Naive B cell (primary cell): ENCODE measurements at regions not wholly inside any gene's neighbourhood (a gene's known extent, or its start where the extent isn't known, plus 50 kb on each side); places are given as distances from the start of the nearest gene placed in this dataset.
"Not testable (repeated sequence)": the region's sequence is repeated elsewhere in the genome, so short reads cannot be mapped to it uniquely, and the experiment has no call there.

Experiments
- ATAC-seq, 2 donors: fragments of 150-1000 bp; cut with Tn5 transposase; 2 replicates each; pipeline ENCODE4 v1.10.0; 2021; ENCODE audit warnings: low read depth in 2 of 2, mild to moderate bottlenecking in 2 of 2, moderate library complexity in 2 of 2
- DNase-seq: peaks from one replicate; pipeline ENCODE4 v3.0.0; 2022
- H3K27ac Mint-ChIP-seq, 6 donors: one replicate each; pipeline ENCODE4 v1.8.0; 2020 to 2022; ENCODE audit warnings: mild to moderate bottlenecking in 6 of 6, mixed read lengths in 6 of 6, moderate library complexity in 5 of 6, inconsistent platforms in 2 of 6
- H3K27me3 Mint-ChIP-seq, 3 donors: one replicate each; pipeline ENCODE4 v1.8.0; 2021 to 2022; ENCODE audit warnings: mixed read lengths in 3 of 3, mild to moderate bottlenecking in 1 of 3
- H3K36me3 Mint-ChIP-seq, 2 donors: one replicate each; pipeline ENCODE4 v1.8.0; 2020 to 2022; ENCODE audit warnings: mixed read lengths in 2 of 2, inconsistent platforms in 1 of 2, mild to moderate bottlenecking in 1 of 2
- H3K4me1 Mint-ChIP-seq, 3 donors: one replicate each; pipeline ENCODE4 v1.8.0; 2020 to 2022; ENCODE audit warnings: mixed read lengths in 3 of 3, inconsistent platforms in 1 of 3, mild to moderate bottlenecking in 1 of 3, moderate library complexity in 1 of 3
- H3K4me3 Mint-ChIP-seq, 8 donors: one replicate each; pipeline ENCODE4 v1.8.0; 2020 to 2022; ENCODE audit warnings: mild to moderate bottlenecking in 8 of 8, mixed read lengths in 8 of 8, moderate library complexity in 8 of 8, inconsistent platforms in 2 of 8
- H3K9me3 Mint-ChIP-seq, 7 donors: one replicate each; pipeline ENCODE4 v1.8.0; 2020 to 2022; ENCODE audit warnings: mixed read lengths in 7 of 7, mild to moderate bottlenecking in 5 of 7, inconsistent platforms in 2 of 7, moderate library complexity in 1 of 7

GRCh38 chr1:147348592-147348991 lies 106.1 kb downstream of the CHD1L start:
- H3K27me3 Mint-ChIP-seq: peaks cover 27 to 50% (median 31%) of the 10 kb centered on the region in 3 donors
- not testable (repeated sequence) for H3K27ac Mint-ChIP-seq, H3K36me3 Mint-ChIP-seq, H3K4me3 Mint-ChIP-seq, ATAC-seq, H3K4me1 Mint-ChIP-seq, DNase-seq
- H3K9me3 Mint-ChIP-seq: peaks cover 0 to 32% (median 8%) of the 10 kb centered on the region in 7 donors

GRCh38 chr1:147349533-147349932 lies 107.0 kb downstream of the CHD1L start:
- ATAC-seq (no peak), DNase-seq (no peak)
- Mint-ChIP-seq H3K27ac (no peak overlapping the region), H3K36me3 (peaks cover 0 to 3% of the 10 kb centered on the region in 2 donors), H3K9me3 (peaks cover 0 to 28% (median 4%) of the 10 kb centered on the region in 7 donors), H3K4me1 (no peaks in the 10 kb centered on the region), H3K4me3 (no peak overlapping the region), H3K27me3 (peaks cover 18 to 40% (median 23%) of the 10 kb centered on the region in 3 donors)

GRCh38 chr1:147351140-147351835 lies 108.8 kb downstream of the CHD1L start:
- no peak overlapping the region for H3K4me3 Mint-ChIP-seq
- H3K27ac Mint-ChIP-seq: no peak overlapping the region
- no peaks in the 10 kb centered on the region for H3K4me1 Mint-ChIP-seq
- peaks cover 4 to 23% (median 9%) of the 10 kb centered on the region in 3 donors for H3K27me3 Mint-ChIP-seq
- DNase-seq (no peak), ATAC-seq (no peak)
- H3K9me3 Mint-ChIP-seq: peaks cover 0 to 16% (median 4%) of the 10 kb centered on the region in 7 donors
- H3K36me3 Mint-ChIP-seq: peaks cover 0 to 3% of the 10 kb centered on the region in 2 donors

- Mint-ChIP-seq H3K27ac (no peak overlapping the region), H3K36me3 (peaks cover 0 to 7% of the 10 kb centered on the region in 2 donors), H3K4me1 (no peaks in the 10 kb centered on the region), H3K4me3 (no peak overlapping the region), H3K9me3 (peaks cover 0 to 15% (median 10%) of the 10 kb centered on the region in 7 donors), H3K27me3 (peaks cover 9 to 14% (median 9%) of the 10 kb centered on the region in 3 donors)
- no peak for DNase-seq
- no peak for ATAC-seq
Measured at GRCh38 chr1:147377263-147378246, 135.1 kb downstream of the CHD1L start.

- H3K27me3 Mint-ChIP-seq: peaks cover 0 to 6% (median 6%) of the 10 kb centered on the region in 3 donors
- no peak for DNase-seq
- no peak overlapping the region for H3K4me3 Mint-ChIP-seq
- no peaks in the 10 kb centered on the region for H3K36me3 Mint-ChIP-seq
- no peak overlapping the region for H3K27ac Mint-ChIP-seq
- no peaks in the 10 kb centered on the region for H3K4me1 Mint-ChIP-seq
- no peak for ATAC-seq
- H3K9me3 Mint-ChIP-seq: peaks cover 0 to 6% (median 3%) of the 10 kb centered on the region in 7 donors
Measured at GRCh38 chr1:147379889-147380288, 137.4 kb downstream of the CHD1L start.

GRCh38 chr1:147384804-147385203 lies 142.3 kb downstream of the CHD1L start:
- H3K36me3 Mint-ChIP-seq: no peaks in the 10 kb centered on the region
- H3K27me3 Mint-ChIP-seq: peaks cover 7 to 15% (median 13%) of the 10 kb centered on the region in 3 donors
- H3K9me3 Mint-ChIP-seq: no peaks in the 10 kb centered on the region
- ATAC-seq: no peak
- no peak overlapping the region for H3K27ac Mint-ChIP-seq
- no peaks in the 10 kb centered on the region for H3K4me1 Mint-ChIP-seq
- no peak overlapping the region for H3K4me3 Mint-ChIP-seq
- DNase-seq: no peak

- Mint-ChIP-seq H3K27ac (no peak overlapping the region), H3K9me3 (peaks cover 0 to 20% (median 6%) of the 10 kb centered on the region in 7 donors), H3K4me1 (no peaks in the 10 kb centered on the region), H3K27me3 (peaks cover 17 to 26% (median 22%) of the 10 kb centered on the region in 3 donors), H3K36me3 (no peaks in the 10 kb centered on the region), H3K4me3 (no peak overlapping the region)
- DNase-seq: no peak
- no peak for ATAC-seq
Measured at GRCh38 chr1:147388969-147389368, 146.5 kb downstream of the CHD1L start.

- H3K36me3 Mint-ChIP-seq: no peaks in the 10 kb centered on the region
- no peaks in the 10 kb centered on the region for H3K4me1 Mint-ChIP-seq
- H3K4me3 Mint-ChIP-seq: no peak overlapping the region
- H3K27me3 Mint-ChIP-seq: peaks cover 17 to 26% (median 21%) of the 10 kb centered on the region in 3 donors
- peaks cover 0 to 20% (median 6%) of the 10 kb centered on the region in 7 donors for H3K9me3 Mint-ChIP-seq
- H3K27ac Mint-ChIP-seq: no peak overlapping the region
- peak; percentile 7 for DNase-seq
- no peak for ATAC-seq
Measured at GRCh38 chr1:147389532-147390184, 147.2 kb downstream of the CHD1L start.

GRCh38 chr1:147390185-147390542 lies 147.7 kb downstream of the CHD1L start:
- H3K4me1 Mint-ChIP-seq: no peaks in the 10 kb centered on the region
- no peak overlapping the region for H3K4me3 Mint-ChIP-seq
- H3K27me3 Mint-ChIP-seq: peaks cover 13 to 26% (median 17%) of the 10 kb centered on the region in 3 donors
- peaks cover 0 to 20% (median 6%) of the 10 kb centered on the region in 7 donors for H3K9me3 Mint-ChIP-seq
- DNase-seq (no peak), ATAC-seq (no peak)
- H3K27ac Mint-ChIP-seq: no peak overlapping the region
- no peaks in the 10 kb centered on the region for H3K36me3 Mint-ChIP-seq

- peaks cover 10 to 36% (median 23%) of the 10 kb centered on the region in 3 donors for H3K27me3 Mint-ChIP-seq
- H3K36me3 Mint-ChIP-seq: no peaks in the 10 kb centered on the region
- H3K4me1 Mint-ChIP-seq: no peaks in the 10 kb centered on the region
- no peak overlapping the region for H3K4me3 Mint-ChIP-seq
- H3K27ac Mint-ChIP-seq: no peak overlapping the region
- no peak for DNase-seq
- no peak for ATAC-seq
- peaks cover 0 to 20% (median 8%) of the 10 kb centered on the region in 7 donors for H3K9me3 Mint-ChIP-seq
Measured at GRCh38 chr1:147391114-147391513, 148.6 kb downstream of the CHD1L start.

- H3K4me3 Mint-ChIP-seq: not testable (repeated sequence)
Measured at GRCh38 chr1:147402326-147403045, 138.8 kb upstream of the BCL9 start.

GRCh38 chr1:147404344-147404743 lies 137.0 kb upstream of the BCL9 start:
- Mint-ChIP-seq H3K27ac (peak overlapping the region in 1 of 6 donors; percentile 10), H3K27me3 (peaks cover 26 to 41% (median 39%) of the 10 kb centered on the region in 3 donors), H3K9me3 (peaks cover 11 to 20% (median 16%) of the 10 kb centered on the region in 7 donors)
- not testable (repeated sequence) for H3K4me1 Mint-ChIP-seq, H3K36me3 Mint-ChIP-seq, DNase-seq, ATAC-seq, H3K4me3 Mint-ChIP-seq

More at GRCh38 chr1:147402326-147403045, 138.8 kb upstream of the BCL9 start:
- H3K27ac Mint-ChIP-seq, H3K36me3 Mint-ChIP-seq, DNase-seq, H3K4me1 Mint-ChIP-seq, ATAC-seq: not testable (repeated sequence)
- peaks cover 7 to 17% (median 14%) of the 10 kb centered on the region in 7 donors for H3K9me3 Mint-ChIP-seq
- peaks cover 31 to 59% (median 56%) of the 10 kb centered on the region in 3 donors for H3K27me3 Mint-ChIP-seq
